ENCODE measurements at regions not wholly inside any gene's neighbourhood (a gene's known extent, or its start where the extent isn't known, plus 50 kb on each side); places are given as distances from the start of the nearest gene placed in this dataset.

DNA sequence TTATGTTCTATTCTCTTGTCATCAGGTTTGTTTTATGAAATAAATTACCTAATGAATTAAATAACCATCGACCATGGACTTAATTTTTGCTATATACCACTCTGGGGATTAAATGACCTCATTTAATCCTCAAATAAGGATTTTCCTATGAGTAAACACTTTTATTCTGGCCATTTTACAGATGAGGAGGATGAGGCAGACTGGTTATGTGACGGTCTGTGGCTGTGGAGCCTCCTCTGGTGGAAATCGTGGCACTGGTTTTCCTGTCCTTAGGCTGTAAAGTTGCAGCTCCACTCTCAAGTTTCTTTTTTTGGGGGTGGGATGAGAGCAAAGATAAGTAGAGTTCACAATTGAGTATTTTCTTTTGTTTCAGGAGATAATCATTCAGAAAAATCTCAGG lies 105.2 kb downstream of the XCL2 start:
- peaks cover 8% of the 10 kb centered on the region for H3K4me1 Mint-ChIP-seq
- H3K9me3 Mint-ChIP-seq = no peaks in the 10 kb centered on the region
- no peak for DNase-seq (ENCODE audit: low spot score in 2 of 2, unreplicated experiment in 2 of 2)
- no peak overlapping the region for H3K4me3 Mint-ChIP-seq
- TF ChIP-seq, protein P1, sequence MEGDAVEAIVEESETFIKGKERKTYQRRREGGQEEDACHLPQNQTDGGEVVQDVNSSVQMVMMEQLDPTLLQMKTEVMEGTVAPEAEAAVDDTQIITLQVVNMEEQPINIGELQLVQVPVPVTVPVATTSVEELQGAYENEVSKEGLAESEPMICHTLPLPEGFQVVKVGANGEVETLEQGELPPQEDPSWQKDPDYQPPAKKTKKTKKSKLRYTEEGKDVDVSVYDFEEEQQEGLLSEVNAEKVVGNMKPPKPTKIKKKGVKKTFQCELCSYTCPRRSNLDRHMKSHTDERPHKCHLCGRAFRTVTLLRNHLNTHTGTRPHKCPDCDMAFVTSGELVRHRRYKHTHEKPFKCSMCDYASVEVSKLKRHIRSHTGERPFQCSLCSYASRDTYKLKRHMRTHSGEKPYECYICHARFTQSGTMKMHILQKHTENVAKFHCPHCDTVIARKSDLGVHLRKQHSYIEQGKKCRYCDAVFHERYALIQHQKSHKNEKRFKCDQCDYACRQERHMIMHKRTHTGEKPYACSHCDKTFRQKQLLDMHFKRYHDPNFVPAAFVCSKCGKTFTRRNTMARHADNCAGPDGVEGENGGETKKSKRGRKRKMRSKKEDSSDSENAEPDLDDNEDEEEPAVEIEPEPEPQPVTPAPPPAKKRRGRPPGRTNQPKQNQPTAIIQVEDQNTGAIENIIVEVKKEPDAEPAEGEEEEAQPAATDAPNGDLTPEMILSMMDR (IDR thresholded peaks at IDR 0.05; ENCODE audit: unreplicated experiment) = no peak
- peaks cover 3% of the 10 kb centered on the region for H3K27me3 Mint-ChIP-seq (ENCODE audit: low read depth)
- no peak overlapping the region for H3K27ac Mint-ChIP-seq
- H3K36me3 Mint-ChIP-seq = no peaks in the 10 kb centered on the region

DNA sequence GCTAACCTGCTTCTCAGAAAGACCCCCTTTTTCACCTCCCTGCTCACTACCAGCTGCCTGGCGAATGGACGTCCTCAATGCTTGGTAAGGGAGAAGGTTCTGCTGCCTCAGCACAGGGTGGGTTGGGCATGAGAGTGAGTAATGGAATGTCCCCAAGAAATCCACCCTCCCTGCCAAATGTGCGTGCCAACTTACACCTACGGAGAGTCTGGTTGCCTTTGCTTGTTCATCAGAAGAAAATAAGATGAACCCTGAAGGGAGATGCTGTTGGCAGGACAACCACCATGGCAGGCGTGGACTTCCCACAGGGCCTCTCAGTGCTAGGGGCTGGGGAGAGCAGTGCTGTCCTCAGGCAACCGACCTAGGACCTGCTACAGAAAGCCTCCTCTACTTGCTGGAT lies 106.0 kb downstream of the XCL2 start:
- peaks cover 8% of the 10 kb centered on the region for H3K4me1 Mint-ChIP-seq
- H3K9me3 Mint-ChIP-seq = no peaks in the 10 kb centered on the region
- no peak for DNase-seq (ENCODE audit: low spot score in 2 of 2, unreplicated experiment in 2 of 2)
- no peaks in the 10 kb centered on the region for H3K36me3 Mint-ChIP-seq
- H3K4me3 Mint-ChIP-seq = no peak overlapping the region
- TF ChIP-seq, protein P1 (IDR thresholded peaks at IDR 0.05; ENCODE audit: unreplicated experiment) = no peak
- H3K27me3 Mint-ChIP-seq (ENCODE audit: low read depth) = peaks cover 3% of the 10 kb centered on the region
- no peak overlapping the region for H3K27ac Mint-ChIP-seq

DNA sequence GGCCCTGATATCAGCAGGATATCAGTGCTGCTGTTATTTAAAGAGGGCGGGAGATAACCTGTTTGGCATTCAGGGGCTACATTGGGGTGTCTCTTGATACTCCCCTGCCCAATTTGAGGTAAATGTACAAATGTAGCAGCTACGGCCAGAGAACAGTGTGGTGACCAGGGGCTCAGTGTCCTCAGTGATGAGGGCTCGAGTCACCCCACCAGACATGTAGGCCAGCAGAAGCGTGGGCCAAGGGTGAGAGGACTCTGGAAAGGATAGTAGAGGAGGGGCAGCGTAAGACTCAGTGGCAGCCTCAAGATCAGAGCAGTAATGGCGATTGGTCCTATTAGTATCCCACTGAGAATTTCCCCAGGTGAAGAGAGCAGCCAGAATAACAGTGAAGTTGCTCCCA lies 108.4 kb downstream of the XCL2 start:
- Mint-ChIP-seq H3K36me3 (no peaks in the 10 kb centered on the region), H3K9me3 (no peaks in the 10 kb centered on the region), H3K4me3 (no peak overlapping the region), H3K4me1 (peaks cover 8% of the 10 kb centered on the region), H3K27ac (no peak overlapping the region), H3K27me3 (ENCODE audit: low read depth) (peaks cover 3% of the 10 kb centered on the region)
- TF ChIP-seq, protein P1 (IDR thresholded peaks at IDR 0.05; ENCODE audit: unreplicated experiment) = no peak
- DNase-seq (ENCODE audit: low spot score in 2 of 2, unreplicated experiment in 2 of 2) = no peak

DNA sequence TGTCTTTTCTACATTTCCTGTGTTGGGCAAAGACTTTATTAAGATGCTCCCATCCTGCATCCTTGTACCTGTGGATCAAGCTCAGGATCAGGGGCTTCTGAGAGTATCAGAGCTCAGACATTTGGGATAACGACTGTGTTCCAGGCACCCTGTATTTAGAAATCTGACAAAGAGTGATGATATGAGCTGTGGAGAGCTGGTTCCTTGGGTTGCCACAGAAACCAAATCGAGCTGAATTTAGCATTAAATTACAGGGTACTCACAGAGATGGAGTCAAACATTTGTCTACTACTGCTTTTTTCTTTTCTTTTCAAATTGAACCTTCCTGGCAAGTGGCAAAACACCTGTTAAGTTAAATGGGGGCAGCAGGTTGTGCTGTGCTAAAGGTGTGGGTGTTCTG lies 110.6 kb downstream of the XCL2 start:
- no peak for DNase-seq (ENCODE audit: low spot score in 2 of 2, unreplicated experiment in 2 of 2)
- Mint-ChIP-seq H3K27ac (no peak overlapping the region), H3K4me1 (peaks cover 4% of the 10 kb centered on the region), H3K36me3 (no peaks in the 10 kb centered on the region), H3K9me3 (no peaks in the 10 kb centered on the region), H3K27me3 (ENCODE audit: low read depth) (no peaks in the 10 kb centered on the region), H3K4me3 (no peak overlapping the region)
- TF ChIP-seq, protein P1 (IDR thresholded peaks at IDR 0.05; ENCODE audit: unreplicated experiment) = no peak

DNA sequence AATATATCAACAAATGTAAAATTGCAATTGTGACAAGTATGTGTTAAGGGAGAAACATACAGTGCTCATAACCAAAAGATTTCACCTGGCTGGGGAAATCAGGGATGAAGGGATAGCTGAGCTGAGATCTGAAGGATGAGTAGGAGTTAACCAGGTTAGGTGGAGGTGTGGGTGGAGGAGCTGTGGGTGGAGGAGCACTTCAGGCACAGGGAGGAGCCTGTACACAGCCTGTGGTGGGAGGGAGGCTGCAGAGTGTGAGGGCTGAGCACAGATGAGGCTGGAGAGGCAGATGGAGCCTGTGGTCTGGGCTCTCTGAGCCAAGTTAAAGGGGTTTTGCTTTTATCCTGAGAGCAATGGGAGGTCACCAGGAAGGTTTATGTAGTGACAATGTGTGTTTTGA lies 111.9 kb downstream of the XCL2 start:
- H3K4me1 Mint-ChIP-seq = peaks cover 10% of the 10 kb centered on the region
- H3K9me3 Mint-ChIP-seq = no peaks in the 10 kb centered on the region
- H3K36me3 Mint-ChIP-seq = no peaks in the 10 kb centered on the region
- H3K4me3 Mint-ChIP-seq = no peak overlapping the region
- DNase-seq (ENCODE audit: low spot score in 2 of 2, unreplicated experiment in 2 of 2) = no peak
- TF ChIP-seq, protein P1 (IDR thresholded peaks at IDR 0.05; ENCODE audit: unreplicated experiment) = no peak
- no peak overlapping the region for H3K27ac Mint-ChIP-seq
- no peaks in the 10 kb centered on the region for H3K27me3 Mint-ChIP-seq (ENCODE audit: low read depth)

DNA sequence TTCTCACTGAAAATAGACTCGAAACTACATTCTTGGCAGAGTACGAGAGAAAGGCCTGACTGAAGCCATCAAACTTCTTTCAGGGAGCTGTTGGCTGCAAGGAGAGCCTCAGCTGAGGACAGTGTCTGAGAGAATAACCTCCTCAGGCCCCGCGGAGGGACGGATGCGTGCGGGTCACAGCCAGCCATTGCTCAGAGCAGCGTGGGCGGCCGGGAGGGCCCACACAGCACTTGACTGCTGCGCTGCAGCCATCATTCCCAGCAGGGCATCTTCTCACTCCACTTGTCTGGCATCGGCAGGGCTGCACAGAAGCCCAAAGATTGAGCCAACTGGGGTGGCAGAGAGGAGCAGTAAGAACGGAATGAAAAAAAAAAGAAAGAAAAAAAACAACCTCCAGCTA lies 113.5 kb downstream of the XCL2 start:
- peaks cover 10% of the 10 kb centered on the region for H3K4me1 Mint-ChIP-seq
- no peak overlapping the region for H3K4me3 Mint-ChIP-seq
- no peaks in the 10 kb centered on the region for H3K9me3 Mint-ChIP-seq
- H3K27ac Mint-ChIP-seq = no peak overlapping the region
- no peaks in the 10 kb centered on the region for H3K36me3 Mint-ChIP-seq
- TF ChIP-seq, protein P1 (IDR thresholded peaks at IDR 0.05; ENCODE audit: unreplicated experiment) = no peak
- H3K27me3 Mint-ChIP-seq (ENCODE audit: low read depth) = no peaks in the 10 kb centered on the region
- no peak for DNase-seq (ENCODE audit: low spot score in 2 of 2, unreplicated experiment in 2 of 2)

Data from mesothelial cell of epicardium (in vitro differentiated cells).